ENCODE measurements at regions not wholly inside any gene's neighbourhood (a gene's known extent, or its start where the extent isn't known, plus 50 kb on each side); places are given as distances from the start of the nearest gene placed in this dataset.

GRCh38 chr17:72262766-72263165, 141.9 kb downstream of the SOX9 start:
- DNase-seq = no peak

GRCh38 chr17:72264682-72265405, 144.0 kb downstream of the SOX9 start:
- no peak for DNase-seq

- no peak for DNase-seq
These were observed 145.4 kb downstream of the SOX9 start for GRCh38 chr17:72266112-72266775.

GRCh38 chr17:72267601-72268000, 146.8 kb downstream of the SOX9 start:
- DNase-seq = no peak

- no peak for DNase-seq
These were observed 147.6 kb downstream of the SOX9 start for GRCh38 chr17:72268431-72268830.

- DNase-seq = no peak
These were observed 149.6 kb downstream of the SOX9 start for GRCh38 chr17:72270273-72270924.

- no peak for DNase-seq
These were observed 150.8 kb downstream of the SOX9 start for GRCh38 chr17:72271603-72272002.

- DNase-seq = no peak
These were observed 152.7 kb downstream of the SOX9 start for GRCh38 chr17:72273289-72274056.

GRCh38 chr17:72274614-72275013, 153.8 kb downstream of the SOX9 start:
- DNase-seq = no peak

- no peak for DNase-seq
These were observed 160.1 kb downstream of the SOX9 start for GRCh38 chr17:72280881-72281280.

- DNase-seq = no peak
These were observed 161.7 kb downstream of the SOX9 start for GRCh38 chr17:72282439-72283029.

- DNase-seq = no peak
These were observed 164.0 kb downstream of the SOX9 start for GRCh38 chr17:72284806-72285205.

- no peak for DNase-seq
These were observed 166.8 kb downstream of the SOX9 start for GRCh38 chr17:72287586-72287985.

GRCh38 chr17:72294487-72294893, 173.7 kb downstream of the SOX9 start:
- no peak for DNase-seq

- DNase-seq = no peak
These were observed 175.1 kb downstream of the SOX9 start for GRCh38 chr17:72295916-72296315.

- DNase-seq = no peak
These were observed 175.6 kb downstream of the SOX9 start for GRCh38 chr17:72296456-72296855.

- DNase-seq = no peak
These were observed 176.7 kb downstream of the SOX9 start for GRCh38 chr17:72297326-72298115.

- no peak for DNase-seq
These were observed 178.3 kb downstream of the SOX9 start for GRCh38 chr17:72299100-72299499.

- DNase-seq = no peak
These were observed 178.8 kb downstream of the SOX9 start for GRCh38 chr17:72299592-72299991.

GRCh38 chr17:72301887-72302286, 181.1 kb downstream of the SOX9 start:
- DNase-seq = no peak

GRCh38 chr17:72302735-72303134, 181.9 kb downstream of the SOX9 start:
- DNase-seq = no peak

Data from CD4-positive, alpha-beta T cell treated with Interleukin-4 for 4 hours (primary cell).